Activated CD8-positive, alpha-beta memory T cell treated with anti-CD3 and anti-CD28 coated beads for 4 hours (primary cell): ENCODE measurements at regions not wholly inside any gene's neighbourhood (a gene's known extent, or its start where the extent isn't known, plus 50 kb on each side); places are given as distances from the start of the nearest gene placed in this dataset.
A peak's percentile ranks its signal among the peaks of the same experiment; 100 is the strongest.
"Not testable (repeated sequence)": the region's sequence is repeated elsewhere in the genome, so short reads cannot be mapped to it uniquely, and the experiment has no call there.

Experiments used
- DNase-seq, 2 donors: peaks; one replicate each; pipeline ENCODE4 v3.0.0-alpha.2; 2020; ENCODE audit warnings: low read depth in 2 of 2

DNA sequence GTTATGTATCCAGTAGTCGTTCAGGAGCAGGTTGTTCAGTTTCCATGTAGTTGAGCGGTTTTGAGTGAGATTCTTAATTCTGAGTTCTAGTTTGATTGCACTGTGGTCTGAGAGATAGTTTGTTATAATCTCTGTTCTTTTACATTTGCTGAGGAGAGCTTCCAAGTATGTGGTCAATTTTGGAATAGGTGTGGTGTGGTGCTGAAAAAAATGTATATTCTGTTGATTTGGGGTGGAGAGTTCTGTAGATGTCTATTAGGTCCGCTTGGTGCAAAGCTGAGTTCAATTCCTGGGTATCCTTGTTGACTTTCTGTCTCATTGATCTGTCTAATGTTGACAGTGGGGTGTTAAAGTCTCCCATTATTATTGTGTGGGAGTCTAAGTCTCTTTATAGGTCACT, 68.6 kb upstream of the IZUMO1R start:
- not testable (repeated sequence) for DNase-seq

DNA sequence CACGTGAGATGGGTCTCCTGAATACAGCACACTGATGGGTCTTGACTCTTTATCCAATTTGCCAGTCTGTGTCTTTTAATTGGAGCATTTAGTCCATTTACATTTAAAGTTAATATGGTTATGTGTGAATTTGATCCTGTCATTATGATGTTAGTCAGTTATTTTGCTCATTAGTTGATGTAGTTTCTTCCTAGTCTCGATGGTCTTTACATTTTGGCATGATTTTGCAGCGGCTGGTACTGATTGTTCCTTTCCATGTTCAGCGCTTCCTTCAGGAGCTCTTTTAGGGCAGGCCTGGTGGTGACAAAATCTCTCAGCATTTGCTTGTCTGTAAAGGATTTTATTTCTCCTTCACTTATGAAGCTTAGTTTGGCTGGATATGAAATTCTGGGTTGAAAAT, 68.0 kb upstream of the IZUMO1R start:
- not testable (repeated sequence) for DNase-seq

DNA sequence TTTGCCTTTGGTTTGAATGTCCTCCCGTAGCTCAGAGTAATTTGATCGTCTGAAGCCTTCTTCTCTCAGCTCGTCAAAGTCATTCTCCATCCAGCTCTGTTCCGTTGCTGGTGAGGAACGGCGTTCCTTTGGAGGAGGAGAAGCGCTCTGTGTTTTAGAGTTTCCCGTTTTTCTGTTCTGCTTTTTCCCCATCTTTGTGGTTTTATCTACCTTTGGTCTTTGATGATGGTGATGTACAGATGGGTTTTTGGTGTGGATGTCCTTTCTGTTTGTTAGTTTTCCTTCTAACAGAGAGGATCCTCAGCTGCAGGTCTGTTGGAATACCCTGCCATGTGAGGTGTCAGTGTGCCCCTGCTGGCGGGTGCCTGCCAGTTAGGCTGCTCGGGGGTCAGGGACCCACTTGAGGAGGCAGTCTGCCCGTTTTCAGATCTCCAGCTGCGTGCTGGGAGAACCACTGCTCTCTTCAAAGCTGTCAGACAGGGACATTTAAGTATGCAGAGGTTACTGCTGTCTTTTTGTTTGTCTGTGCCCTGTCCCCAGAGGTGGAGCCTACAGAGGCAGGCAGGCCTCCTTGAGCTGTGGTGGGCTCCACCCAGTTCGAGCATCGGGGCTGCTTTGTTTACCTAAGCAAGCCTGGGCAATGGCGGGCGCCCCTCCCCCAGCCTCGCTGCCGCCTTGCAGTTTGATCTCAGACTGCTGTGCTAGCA, 66.8 kb upstream of the IZUMO1R start:
- DNase-seq: peak in 1 of 2 donors; percentile 8

DNA sequence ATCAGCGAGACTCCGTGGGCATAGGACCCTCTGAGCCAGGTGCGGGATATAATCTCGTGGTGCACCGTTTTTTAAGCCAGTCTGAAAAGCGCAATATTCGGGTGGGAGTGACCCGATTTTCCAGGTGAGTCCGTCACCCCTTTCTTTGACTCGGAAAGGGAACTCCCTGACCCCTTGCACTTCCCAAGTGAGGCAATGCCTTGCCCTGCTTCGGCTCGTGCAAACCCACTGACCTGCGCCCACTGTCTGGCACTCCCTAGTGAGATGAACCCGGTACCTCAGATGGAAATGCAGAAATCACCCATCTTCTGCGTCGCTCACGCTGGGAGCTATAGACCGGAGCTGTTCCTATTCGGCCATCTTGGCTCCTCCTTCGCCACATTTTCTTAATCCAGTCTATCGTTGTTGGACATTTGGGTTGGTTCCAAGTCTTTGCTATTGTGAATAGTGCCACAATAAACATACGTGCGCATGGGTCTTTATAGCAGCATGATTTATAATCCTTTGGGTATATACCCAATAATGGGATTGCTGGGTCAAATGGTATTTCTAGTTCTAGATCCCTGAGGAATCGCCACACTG, 66.1 kb upstream of the IZUMO1R start:
- peak in 1 of 2 donors; percentile 12 for DNase-seq

DNA sequence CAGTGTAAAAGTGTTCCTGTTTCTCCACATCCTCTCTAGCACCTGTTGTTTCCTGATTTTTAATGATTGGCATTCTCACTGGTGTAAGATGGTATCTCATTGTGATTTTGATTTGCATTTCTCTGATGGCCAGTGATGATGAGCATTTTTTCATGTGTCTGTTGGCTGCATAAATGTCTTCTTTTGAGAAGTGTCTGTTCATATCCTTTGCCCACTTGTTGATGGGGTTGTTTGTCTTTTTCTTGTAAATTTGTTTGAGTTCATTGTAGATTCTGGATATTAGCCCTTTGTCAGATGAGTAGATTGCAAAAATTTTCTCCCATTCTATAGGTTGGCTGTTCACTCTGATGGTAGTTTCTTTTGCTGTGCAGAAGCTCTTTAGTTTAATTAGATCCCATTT, 65.6 kb upstream of the IZUMO1R start:
- DNase-seq: not testable (repeated sequence)

DNA sequence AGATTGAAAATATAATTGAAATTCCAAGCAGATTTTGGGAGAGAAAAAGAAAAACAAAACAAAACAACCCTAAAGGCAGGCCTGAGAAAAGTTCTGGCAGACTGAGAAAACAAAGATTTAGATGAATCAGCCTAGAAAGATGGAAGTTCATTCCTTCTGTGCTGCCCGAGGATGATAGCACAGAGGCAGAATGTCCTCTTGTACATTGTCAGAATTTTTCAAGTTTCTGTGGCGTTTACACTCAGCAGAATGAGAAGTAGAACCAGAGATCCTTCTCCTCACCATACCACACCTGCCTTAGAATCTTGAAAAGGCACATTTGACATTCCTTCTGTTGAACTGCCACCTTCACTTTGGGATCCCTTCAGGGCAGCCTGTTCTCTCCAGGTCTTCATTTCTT, 62.5 kb upstream of the IZUMO1R start:
- no peak for DNase-seq

DNA sequence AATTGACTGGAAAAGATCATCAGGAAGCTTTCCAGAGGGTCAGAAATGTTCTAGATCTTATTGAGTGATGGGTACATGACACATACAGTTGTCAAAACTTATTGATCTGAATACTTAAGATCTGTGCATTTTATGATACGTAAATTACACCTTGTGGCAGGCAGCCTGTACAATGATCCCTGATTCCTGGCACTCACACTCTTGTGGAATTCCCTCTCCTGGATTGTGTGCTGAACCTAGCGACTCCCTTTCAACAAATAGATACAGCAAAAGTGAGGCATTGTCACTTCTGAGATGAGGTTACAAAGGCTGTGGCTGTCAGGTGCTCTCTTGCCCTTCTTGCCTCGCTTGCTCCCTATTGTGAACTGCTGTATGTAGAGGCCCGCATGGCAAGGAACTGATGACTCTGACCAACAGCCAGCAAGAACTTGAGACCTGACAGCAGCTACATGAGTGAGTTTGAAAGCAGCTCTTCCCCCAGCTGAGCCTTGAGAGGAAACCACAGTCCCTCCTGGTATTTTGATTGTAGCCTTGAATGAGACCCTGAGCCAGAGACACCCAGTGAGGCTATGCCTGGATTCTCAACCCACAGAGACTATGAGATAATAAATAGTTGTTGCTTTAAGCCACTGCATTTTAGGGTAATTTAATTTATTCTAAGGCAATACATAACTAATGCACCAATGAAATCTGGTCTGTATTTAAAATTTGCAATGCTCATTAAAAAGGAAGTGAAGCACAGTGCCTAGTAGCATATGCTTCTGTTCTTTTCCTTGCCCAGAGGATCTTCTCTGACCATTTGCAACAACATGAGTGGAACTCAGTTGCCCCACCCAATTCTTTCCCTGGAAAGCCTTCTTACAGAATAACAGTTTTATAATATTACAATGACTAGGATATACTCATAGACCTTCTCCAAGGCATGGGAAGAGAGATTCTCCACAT, 60.5 kb upstream of the IZUMO1R start:
- no peak for DNase-seq

DNA sequence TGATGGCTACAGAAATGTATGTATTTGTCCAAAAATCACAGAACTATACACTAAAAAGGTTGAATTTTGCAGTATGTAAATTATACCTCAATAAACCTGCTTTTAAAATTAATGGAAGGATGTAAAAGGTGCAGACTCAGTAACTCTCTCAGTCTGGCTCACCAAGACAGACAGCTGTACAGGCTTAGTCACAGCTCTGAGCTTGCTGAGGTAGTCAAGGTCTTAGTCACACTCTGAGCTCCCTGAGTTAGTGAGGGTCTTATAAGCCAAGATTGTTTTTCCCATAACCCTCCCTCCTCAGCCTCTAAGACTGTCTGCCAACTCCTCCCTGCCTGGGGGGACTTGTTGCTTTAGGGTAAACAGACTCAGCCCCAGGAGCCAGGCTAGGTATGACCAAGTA, 59.3 kb upstream of the IZUMO1R start:
- no peak for DNase-seq

DNA sequence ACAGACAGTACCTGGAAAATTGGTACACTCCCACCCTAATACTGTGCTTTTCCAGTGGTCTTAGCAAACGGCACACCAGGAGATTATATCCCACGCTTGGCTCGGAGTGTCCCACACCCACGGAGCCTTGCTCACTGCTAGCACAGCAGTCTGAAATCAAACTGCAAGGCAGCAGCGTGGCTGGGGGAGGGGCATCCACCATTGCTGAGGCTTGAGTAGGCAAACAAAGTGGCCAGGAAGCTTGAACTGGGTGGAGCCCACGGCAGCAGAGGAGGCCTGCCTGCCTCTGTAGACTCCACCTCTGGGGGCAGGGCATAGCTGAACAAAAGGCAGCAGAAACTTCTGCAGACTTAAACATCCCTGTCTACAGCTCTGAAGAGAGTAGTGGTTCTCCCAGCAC, 56.1 kb upstream of the IZUMO1R start:
- not testable (repeated sequence) for DNase-seq

DNA sequence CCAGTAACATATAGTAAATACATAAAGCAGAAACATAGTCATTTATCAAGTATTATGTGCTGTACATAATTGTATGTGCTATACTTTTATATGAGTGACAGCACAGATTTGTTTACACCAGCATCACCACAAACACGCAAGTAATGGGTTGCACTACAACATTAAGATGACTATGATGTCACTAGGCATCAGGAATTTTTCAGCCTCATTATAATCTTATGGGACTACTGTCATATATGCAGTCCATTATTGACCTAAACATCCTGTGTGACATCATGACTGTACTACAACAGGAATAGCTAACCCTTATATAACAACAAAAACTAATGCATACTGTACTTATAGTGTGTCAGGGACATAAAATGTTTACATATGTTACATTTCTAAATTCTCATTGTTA, 50.2 kb upstream of the IZUMO1R start:
- no peak for DNase-seq
